HG02884 (cell line): ENCODE measurements at regions not wholly inside any gene's neighbourhood (a gene's known extent, or its start where the extent isn't known, plus 50 kb on each side); places are given as distances from the start of the nearest gene placed in this dataset.

Experiments used
- ATAC-seq: cut with Tn5 transposase; IDR thresholded peaks from one replicate; pipeline ENCODE4 v1.9.1; 2021; ENCODE audit warnings: mild to moderate bottlenecking, moderate library complexity; ENCODE audit not compliant: unreplicated experiment

GRCh38 chr20:2234598-2235191 is 61.1 kb upstream of the TGM3 start:
- ATAC-seq = no peak

GRCh38 chr20:2236256-2236655 is 59.5 kb upstream of the TGM3 start:
- ATAC-seq = no peak

- no peak for ATAC-seq
Observed at GRCh38 chr20:2237059-2237458, 58.7 kb upstream of the TGM3 start.

GRCh38 chr20:2238601-2239000 is 57.2 kb upstream of the TGM3 start:
- ATAC-seq = no peak

GRCh38 chr20:2240835-2241234 is 55.0 kb upstream of the TGM3 start:
- ATAC-seq = no peak

- no peak for ATAC-seq
Observed at GRCh38 chr20:2242678-2243077, 53.1 kb upstream of the TGM3 start.

- ATAC-seq = no peak
Observed at GRCh38 chr20:2244523-2244922, 51.3 kb upstream of the TGM3 start.

- no peak for ATAC-seq
Observed at GRCh38 chr20:2244993-2245392, 50.8 kb upstream of the TGM3 start.

- ATAC-seq = no peak
Observed at GRCh38 chr20:2245637-2246036, 50.2 kb upstream of the TGM3 start.
